ENCODE measurements at regions not wholly inside any gene's neighbourhood (a gene's known extent, or its start where the extent isn't known, plus 50 kb on each side); places are given as distances from the start of the nearest gene placed in this dataset.

DNA sequence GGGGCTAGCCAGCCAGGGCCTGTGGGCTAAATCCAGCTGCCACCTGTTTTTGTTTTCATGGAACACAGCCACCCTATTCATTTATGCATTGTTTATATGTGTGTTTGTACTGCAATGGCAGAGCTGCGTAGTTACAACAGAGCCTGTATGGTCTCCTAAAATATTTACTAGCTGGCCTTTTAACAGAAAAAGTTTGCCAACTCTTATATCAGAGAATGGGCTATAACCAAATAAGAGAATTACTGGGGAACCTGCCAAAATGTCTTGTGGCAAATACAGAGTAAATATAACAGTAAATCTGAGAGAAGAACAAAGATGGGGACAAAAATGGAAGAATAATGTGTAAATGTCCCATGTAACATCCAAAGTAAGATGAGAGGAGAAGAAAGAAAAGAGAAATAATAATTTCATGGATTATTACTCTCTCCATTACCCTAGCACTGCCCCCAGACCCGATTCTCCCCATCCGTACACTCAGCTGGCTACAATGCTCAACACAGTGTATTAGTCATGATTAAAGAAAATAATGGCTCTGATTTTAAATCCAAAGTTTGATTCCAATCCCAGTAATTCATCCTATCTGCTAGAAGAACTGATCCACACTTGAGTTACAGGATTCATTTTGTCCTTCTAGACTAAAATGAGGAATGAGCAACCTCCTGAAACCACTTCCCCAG, 249.3 kb downstream of the LRATD1 start:
- no peaks in the 10 kb centered on the region for H3K27me3 ChIP-seq
- no peaks in the 10 kb centered on the region for H3K4me1 ChIP-seq (ENCODE audit: control insufficient read depth in 1 of 2, insufficient read depth in 1 of 2, low read depth in 1 of 2, low read length in 1 of 2)
- H3K27ac ChIP-seq, result no peak overlapping the region
- TF ChIP-seq, protein P1, sequence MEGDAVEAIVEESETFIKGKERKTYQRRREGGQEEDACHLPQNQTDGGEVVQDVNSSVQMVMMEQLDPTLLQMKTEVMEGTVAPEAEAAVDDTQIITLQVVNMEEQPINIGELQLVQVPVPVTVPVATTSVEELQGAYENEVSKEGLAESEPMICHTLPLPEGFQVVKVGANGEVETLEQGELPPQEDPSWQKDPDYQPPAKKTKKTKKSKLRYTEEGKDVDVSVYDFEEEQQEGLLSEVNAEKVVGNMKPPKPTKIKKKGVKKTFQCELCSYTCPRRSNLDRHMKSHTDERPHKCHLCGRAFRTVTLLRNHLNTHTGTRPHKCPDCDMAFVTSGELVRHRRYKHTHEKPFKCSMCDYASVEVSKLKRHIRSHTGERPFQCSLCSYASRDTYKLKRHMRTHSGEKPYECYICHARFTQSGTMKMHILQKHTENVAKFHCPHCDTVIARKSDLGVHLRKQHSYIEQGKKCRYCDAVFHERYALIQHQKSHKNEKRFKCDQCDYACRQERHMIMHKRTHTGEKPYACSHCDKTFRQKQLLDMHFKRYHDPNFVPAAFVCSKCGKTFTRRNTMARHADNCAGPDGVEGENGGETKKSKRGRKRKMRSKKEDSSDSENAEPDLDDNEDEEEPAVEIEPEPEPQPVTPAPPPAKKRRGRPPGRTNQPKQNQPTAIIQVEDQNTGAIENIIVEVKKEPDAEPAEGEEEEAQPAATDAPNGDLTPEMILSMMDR (IDR thresholded peaks at IDR 0.05), result no peak
- no peak overlapping the region for H3K4me3 ChIP-seq (ENCODE audit: low read depth in 1 of 2, low read length in 1 of 2)
- no peaks in the 10 kb centered on the region for H3K36me3 ChIP-seq
- H3K9me3 ChIP-seq, result no peaks in the 10 kb centered on the region

DNA sequence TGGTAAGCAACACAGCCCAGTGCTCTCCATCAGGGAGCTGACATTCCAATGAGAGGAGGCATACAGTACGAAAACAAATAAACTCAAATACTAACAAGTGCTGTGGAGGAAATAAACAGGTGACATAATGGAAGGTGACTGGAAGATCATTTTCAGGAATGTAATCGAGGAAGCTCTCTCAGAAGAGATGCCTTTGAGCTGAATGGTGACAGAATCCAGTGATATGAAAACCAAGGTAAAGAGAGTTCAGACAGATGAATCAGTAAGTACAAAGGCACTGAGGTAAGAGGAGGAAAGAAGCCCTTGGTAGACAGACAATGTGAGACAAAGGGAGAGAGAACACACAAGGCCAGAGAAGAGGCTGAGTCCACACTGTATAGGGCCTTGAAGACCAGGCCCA, 252.1 kb downstream of the LRATD1 start:
- no peaks in the 10 kb centered on the region for H3K9me3 ChIP-seq

DNA sequence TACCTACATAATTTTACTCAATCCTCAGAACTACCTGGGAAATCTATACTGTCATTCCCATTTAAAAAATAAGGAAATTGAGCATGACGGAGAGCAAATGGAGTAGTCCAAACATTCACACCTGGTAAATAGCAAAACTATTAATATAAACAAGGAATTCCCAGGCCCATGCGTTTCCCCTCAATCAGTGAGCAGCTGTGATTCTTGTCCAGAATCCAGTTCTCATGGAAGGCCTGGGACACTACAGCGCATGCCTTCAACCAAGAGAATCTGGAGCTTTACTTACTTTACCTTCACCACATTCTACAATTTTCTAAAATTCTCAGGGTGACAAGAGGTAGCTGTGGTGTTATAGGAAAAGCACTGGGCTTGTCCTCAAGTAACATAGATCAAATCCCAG, 259.0 kb downstream of the LRATD1 start:
- Histone ChIP-seq H3K4me1 (ENCODE audit: control insufficient read depth in 1 of 2, insufficient read depth in 1 of 2, low read depth in 1 of 2, low read length in 1 of 2) (no peaks in the 10 kb centered on the region), H3K27ac (no peak overlapping the region), H3K27me3 (no peaks in the 10 kb centered on the region), H3K9me3 (no peaks in the 10 kb centered on the region), H3K4me3 (ENCODE audit: low read depth in 1 of 2, low read length in 1 of 2) (no peak overlapping the region), H3K36me3 (no peaks in the 10 kb centered on the region)
- TF ChIP-seq, protein P1 (IDR thresholded peaks at IDR 0.05), result no peak

More for the DNA sequence above, 252.1 kb downstream of the LRATD1 start:
- Histone ChIP-seq H3K27ac (no peak overlapping the region), H3K27me3 (no peaks in the 10 kb centered on the region), H3K36me3 (no peaks in the 10 kb centered on the region), H3K4me3 (ENCODE audit: low read depth in 1 of 2, low read length in 1 of 2) (no peak overlapping the region), H3K4me1 (ENCODE audit: control insufficient read depth in 1 of 2, insufficient read depth in 1 of 2, low read depth in 1 of 2, low read length in 1 of 2) (no peaks in the 10 kb centered on the region)
- TF ChIP-seq, protein P1 (IDR thresholded peaks at IDR 0.05), result no peak

DNA sequence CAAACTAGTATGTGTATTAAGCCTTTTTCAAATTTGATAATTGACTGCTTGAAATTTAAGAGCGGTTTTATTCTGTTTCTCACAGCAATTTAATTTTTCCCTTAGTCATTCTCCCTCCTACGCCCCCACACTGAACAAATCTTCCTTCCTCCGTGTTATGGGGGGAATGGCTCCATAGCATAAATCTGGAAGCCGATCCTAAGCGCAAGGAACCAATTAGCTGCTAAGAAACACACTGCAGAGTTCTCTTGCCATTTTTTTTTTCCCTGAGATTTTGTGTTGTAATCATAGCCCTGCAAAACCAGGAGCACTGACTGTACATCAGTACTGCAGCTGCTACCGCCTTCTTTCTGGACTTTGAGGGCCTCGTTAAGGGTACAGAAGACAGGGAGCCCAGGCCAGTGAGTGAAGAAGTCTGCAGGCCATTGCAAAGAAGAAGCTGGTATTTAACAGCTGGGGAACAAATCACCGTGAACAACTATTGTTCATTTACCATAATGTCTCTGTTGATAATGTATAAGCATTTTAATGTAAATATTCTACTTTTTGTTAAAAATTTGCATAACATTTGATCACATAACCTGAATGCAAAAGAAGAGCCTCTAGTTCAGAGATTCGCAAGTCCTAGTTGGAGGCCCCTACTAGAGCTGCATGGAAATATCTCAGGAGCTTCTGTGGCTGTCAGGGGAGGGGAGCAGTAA, 264.0 kb downstream of the LRATD1 start:
- H3K4me3 ChIP-seq (ENCODE audit: low read depth in 1 of 2, low read length in 1 of 2), result no peak overlapping the region

DNA sequence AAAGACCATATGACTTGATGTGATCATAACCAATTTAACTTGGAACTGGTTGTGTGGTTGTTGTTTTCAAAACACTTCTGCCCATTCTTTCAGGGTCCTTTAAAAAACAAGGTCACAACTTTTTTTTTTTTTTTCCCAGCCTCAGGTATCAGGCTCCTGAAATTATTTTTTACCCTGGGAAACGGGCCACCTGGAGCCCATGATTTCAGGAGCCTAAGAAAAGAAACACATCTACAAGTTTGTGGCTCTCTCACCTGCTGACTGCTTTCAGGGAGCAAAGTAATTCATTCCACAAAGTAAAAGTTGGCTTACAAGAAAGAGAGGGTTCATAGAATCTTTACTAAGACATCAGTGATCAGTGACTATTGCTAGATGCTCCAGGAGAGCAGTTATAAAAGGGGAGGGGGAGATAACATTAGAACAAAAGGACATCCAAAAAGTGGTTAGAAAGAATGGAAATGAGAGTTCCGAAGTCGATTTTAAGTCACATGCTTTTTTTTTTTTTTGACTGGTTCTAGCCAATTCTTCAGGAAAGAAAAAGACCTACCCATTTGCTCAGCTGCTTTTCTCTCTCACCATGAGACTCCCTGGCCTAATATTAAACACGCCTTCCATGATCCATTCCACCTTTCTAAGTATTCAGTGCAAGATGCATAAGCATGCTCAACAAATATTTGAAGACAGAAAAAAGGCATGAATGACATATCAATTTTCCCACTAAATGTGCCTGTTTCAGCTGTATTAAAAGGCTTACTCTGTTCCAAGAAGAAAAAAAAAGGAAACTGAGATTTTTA, 267.3 kb downstream of the LRATD1 start:
- Histone ChIP-seq H3K36me3 (no peaks in the 10 kb centered on the region), H3K4me1 (ENCODE audit: control insufficient read depth in 1 of 2, insufficient read depth in 1 of 2, low read depth in 1 of 2, low read length in 1 of 2) (no peaks in the 10 kb centered on the region), H3K27ac (no peak overlapping the region), H3K4me3 (ENCODE audit: low read depth in 1 of 2, low read length in 1 of 2) (no peak overlapping the region), H3K27me3 (no peaks in the 10 kb centered on the region), H3K9me3 (no peaks in the 10 kb centered on the region)
- TF ChIP-seq, protein P1 (IDR thresholded peaks at IDR 0.05), result no peak

More for the DNA sequence above, 264.0 kb downstream of the LRATD1 start:
- TF ChIP-seq, protein P1 (IDR thresholded peaks at IDR 0.05), result no peak
- H3K27ac ChIP-seq, result no peak overlapping the region
- no peaks in the 10 kb centered on the region for H3K36me3 ChIP-seq
- H3K27me3 ChIP-seq, result no peaks in the 10 kb centered on the region
- no peaks in the 10 kb centered on the region for H3K4me1 ChIP-seq (ENCODE audit: control insufficient read depth in 1 of 2, insufficient read depth in 1 of 2, low read depth in 1 of 2, low read length in 1 of 2)
- no peaks in the 10 kb centered on the region for H3K9me3 ChIP-seq
